ENCODE measurements at regions not wholly inside any gene's neighbourhood (a gene's known extent, or its start where the extent isn't known, plus 50 kb on each side); places are given as distances from the start of the nearest gene placed in this dataset.

GRCh38 chr10:64537112-64537511 lies 1015.9 kb downstream of the REEP3 start:
- no peak for TF ChIP-seq CTCF (tag by site-specific recombination; IDR thresholded peaks at IDR 0.05)
- TF ChIP-seq YY1 (tag by site-specific recombination; IDR thresholded peaks at IDR 0.05), result no peak
- no peak for TF ChIP-seq ZNF629 (tag by site-specific recombination; IDR thresholded peaks at IDR 0.05)
- no peak for TF ChIP-seq ZBTB44 (tag by site-specific recombination; IDR thresholded peaks at IDR 0.05)
- TF ChIP-seq ZNF416 (tag by site-specific recombination; IDR thresholded peaks at IDR 0.05), result no peak
- no peak for TF ChIP-seq ZBTB10 (tag by site-specific recombination; IDR thresholded peaks at IDR 0.05)
- TF ChIP-seq HOXA7 (CRISPR knock-in tag; IDR thresholded peaks at IDR 0.05; ENCODE audit: borderline replicate concordance), result no peak
- TF ChIP-seq ZNF239 (tag by site-specific recombination; IDR thresholded peaks at IDR 0.05), result no peak
- no peak for TF ChIP-seq ZNF138 (tag by site-specific recombination; IDR thresholded peaks at IDR 0.05; ENCODE audit: borderline replicate concordance)
- no peak for TF ChIP-seq ELK4 (IDR thresholded peaks at IDR 0.05; ENCODE audit: borderline replicate concordance, low read depth, low read length)
- TF ChIP-seq SCRT1 (tag by site-specific recombination; IDR thresholded peaks at IDR 0.05; ENCODE audit: borderline replicate concordance), result no peak
- TF ChIP-seq PATZ1 (tag by site-specific recombination; IDR thresholded peaks at IDR 0.05), result no peak
- no peak for TF ChIP-seq ZFP41 (tag by site-specific recombination; IDR thresholded peaks at IDR 0.05; ENCODE audit: borderline replicate concordance)
- TF ChIP-seq ZNF621 (tag by site-specific recombination; IDR thresholded peaks at IDR 0.05), result no peak
